ENCODE measurements at regions not wholly inside any gene's neighbourhood (a gene's known extent, or its start where the extent isn't known, plus 50 kb on each side); places are given as distances from the start of the nearest gene placed in this dataset.
"Not testable (repeated sequence)": the region's sequence is repeated elsewhere in the genome, so short reads cannot be mapped to it uniquely, and the experiment has no call there.

- DNase-seq: no peak
Measured at GRCh38 chr2:176574484-176575236, 305.4 kb downstream of the MTX2 start.

- no peak for DNase-seq
Measured at GRCh38 chr2:176575237-176575744, 306.0 kb downstream of the MTX2 start.

- DNase-seq: no peak
Measured at GRCh38 chr2:176577054-176577453, 307.8 kb downstream of the MTX2 start.

DNA sequence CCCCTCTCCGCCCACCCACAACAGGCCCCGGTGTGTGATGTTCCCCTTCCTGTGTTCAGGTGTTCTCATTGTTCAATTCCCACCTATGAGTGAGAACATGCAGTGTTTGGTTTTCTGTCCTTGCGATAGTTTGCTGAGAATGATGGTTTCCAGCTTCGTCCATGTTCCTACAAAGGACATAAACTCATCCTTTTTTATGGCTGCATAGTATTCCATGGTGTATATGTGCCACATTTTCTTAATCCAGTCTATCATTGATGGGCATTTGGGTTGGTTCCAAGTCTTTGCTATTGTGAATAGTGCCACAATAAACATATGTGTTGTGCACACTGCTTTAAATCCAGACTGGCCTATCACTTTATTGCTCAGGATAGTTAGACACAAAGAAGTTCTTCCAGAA is 309.1 kb downstream of the MTX2 start:
- DNase-seq: not testable (repeated sequence)

DNA sequence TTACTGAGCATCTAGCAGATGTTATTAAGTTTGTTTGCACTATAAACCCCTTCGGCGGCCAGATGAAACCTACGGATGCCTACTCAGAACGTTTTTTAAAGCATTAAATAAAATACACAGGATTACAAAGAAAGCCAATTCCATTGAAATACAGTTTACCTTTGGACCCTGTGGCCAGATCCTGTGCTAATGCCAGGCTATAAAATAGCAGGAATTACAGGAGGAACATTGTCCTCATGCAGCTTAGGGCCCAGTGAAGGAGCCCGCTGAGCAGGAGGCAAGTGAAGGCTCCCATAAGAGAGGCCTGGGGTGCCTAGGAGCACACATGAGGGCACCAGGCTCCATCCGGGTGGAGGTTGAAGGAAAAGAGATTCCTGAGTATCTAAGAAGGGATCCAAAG is 310.4 kb downstream of the MTX2 start:
- DNase-seq: no peak

- DNase-seq: no peak
Measured at GRCh38 chr2:176581557-176582165, 312.4 kb downstream of the MTX2 start.

- no peak for DNase-seq
Measured at GRCh38 chr2:176582176-176582575, 312.9 kb downstream of the MTX2 start.

GRCh38 chr2:176582990-176583481 is 313.8 kb downstream of the MTX2 start:
- DNase-seq: no peak

DNA sequence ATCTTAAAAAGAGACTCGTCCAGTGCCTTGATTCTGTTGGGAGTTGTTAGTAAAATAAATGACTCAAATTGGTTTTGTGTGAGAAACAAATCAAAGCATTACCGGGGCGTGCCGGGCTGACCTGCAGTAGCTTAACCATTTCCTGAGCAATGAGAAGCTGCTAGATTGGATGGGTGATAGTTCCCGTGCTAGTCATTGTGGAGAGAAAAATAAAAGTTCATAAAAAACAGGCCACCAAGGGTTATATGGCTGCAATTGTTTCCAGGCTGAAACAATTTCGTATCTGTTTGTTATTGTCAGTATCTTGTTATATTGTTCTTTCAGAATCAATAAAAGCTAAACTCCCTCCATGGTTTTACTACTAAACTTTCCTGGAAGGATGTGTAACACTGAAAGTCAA is 314.4 kb downstream of the MTX2 start:
- no peak for DNase-seq

- no peak for DNase-seq
Measured at GRCh38 chr2:176584333-176584732, 315.1 kb downstream of the MTX2 start.

- no peak for DNase-seq
Measured at GRCh38 chr2:176585291-176585690, 316.0 kb downstream of the MTX2 start.

- DNase-seq: no peak
Measured at GRCh38 chr2:176585791-176586190, 316.5 kb downstream of the MTX2 start.

DNA sequence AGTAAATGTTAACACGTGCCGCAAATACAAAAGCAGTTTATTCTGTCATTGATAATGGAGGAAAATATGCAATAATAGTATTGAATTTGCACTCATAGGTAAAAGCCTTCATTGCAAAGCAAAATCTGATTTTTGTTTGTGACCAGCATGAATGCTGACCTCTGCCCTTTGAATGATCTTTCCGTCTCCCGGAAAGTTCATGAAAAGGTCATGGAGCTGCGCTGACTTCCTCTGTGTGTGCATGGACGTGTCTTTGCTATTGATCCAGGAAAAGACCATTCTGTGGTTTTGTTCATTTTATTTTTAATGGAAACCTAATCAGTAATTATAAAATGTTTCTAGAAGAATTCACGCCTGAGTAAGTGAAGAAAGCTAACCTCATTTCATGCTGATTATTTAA is 320.0 kb downstream of the MTX2 start:
- DNase-seq: no peak

DNA sequence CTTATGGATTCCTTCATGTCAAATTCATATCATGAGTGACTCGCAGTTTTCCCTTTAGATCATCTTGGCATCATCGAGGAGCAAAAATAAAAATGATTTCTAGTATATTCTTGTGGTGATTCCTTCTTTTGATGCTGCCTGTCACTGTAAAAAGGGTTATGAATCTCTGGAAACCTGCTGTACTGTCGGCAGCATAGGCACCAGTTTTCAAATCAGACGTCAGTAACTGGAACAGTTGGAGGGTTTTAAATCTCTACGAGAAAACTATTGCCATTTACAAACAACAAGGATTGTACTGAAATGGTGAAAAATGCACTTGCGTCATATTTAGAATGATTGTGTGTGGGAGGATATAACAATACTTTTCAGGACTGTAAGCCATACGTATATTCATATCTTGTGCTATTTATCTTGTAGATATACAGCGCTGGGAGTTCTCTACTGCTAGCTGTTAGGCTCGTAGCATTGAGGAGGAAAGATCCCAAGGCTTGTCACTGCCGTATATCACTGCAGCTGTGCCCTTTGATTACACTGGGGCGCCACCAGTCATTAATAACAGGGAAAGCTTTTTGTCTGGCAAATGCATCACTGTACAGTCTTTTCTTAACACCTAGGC is 320.7 kb downstream of the MTX2 start:
- no peak for DNase-seq

DNA sequence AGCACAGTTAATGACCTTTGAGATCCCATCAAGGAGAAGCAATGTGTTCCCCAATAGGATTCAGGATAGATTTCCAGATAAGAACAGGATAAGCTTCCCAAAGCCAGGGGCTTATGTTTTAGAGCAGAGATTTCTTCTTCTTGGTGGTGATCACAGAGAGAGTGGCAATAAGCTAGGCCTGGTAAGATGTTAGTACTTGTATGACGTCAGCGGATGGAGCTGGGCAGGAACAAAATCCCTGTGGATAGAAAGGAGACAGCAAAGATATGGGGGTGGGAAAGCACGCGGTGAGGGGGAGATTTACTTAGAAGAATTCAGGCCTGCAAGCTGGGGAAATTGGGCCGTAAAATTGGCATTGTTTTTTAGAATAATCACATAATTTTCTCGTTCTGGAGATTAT is 323.0 kb downstream of the MTX2 start:
- no peak for DNase-seq

DNA sequence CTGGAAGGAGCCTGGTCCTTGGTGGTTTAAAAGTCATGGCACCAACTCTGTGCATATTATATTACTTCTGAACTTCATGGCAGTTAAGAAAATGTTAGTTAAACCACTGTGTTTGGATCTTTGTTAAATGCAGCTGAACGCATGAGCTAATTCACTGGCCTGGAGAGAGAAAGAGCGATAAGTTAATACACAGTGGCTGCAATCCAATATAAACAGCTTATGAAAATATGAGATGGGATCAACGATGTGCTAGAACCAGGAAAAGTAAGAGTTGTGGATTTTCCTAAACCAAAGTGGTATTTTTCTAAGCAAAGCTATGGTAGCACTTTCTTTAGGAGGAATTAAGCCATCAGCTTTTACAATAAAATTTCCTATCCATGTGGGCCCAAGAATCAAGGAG is 326.7 kb downstream of the MTX2 start:
- no peak for DNase-seq

- no peak for DNase-seq
Measured at GRCh38 chr2:176597916-176598315, 328.7 kb downstream of the MTX2 start.

- no peak for DNase-seq
Measured at GRCh38 chr2:176598351-176598750, 329.1 kb downstream of the MTX2 start.

DNA sequence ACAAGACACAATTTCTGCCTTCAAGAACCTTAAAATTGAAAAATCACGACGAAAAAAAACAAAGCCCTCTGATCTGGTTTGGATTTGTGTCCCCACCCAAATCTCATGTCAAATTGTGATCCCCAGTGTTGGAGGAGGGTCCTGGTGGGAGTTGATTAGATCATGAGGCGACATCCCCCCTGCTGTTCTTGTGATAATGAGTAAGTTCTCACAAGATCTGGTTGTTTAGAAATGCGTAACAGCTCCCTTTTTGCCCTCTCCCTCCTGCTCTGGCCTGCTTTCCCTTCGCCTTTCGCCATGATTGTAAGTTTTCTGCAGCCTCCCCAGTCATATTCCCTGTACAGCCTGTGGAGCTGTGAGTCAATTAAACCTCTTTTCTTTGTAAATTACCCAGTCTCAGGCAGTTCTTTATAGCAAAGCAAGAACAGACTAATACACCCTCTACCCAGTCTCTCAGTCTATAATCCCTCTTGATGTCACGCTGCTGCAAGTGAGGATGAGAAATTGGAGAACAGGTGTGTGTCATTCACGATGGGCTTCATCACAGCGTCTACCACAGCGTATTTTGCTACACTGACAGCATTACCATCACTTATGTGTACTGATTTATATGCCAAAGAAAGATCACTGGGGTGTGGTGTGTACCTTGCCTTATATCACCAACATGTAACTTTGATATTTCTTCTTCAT is 330.7 kb downstream of the MTX2 start:
- DNase-seq: no peak

DNA sequence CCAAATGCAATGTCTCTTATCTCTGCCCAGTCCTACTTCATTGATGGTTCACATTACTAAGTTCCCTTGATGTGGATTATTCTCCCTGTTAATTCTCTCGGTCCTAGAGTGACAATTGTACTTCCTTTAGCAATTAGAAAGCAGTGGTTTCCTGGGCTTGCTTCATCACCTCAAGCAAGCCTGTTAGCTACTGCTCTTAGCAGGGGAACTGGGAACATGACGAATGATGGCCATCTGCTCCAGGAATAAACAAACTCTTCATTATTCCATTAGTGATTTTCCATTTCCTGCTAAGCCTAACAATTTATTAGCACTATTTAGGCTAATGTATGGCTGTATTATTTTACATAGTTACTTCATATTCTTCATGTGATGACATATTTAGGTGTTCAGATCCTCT is 331.8 kb downstream of the MTX2 start:
- no peak for DNase-seq

- DNase-seq: no peak
Measured at GRCh38 chr2:176612036-176612435, 342.8 kb downstream of the MTX2 start.

DNA sequence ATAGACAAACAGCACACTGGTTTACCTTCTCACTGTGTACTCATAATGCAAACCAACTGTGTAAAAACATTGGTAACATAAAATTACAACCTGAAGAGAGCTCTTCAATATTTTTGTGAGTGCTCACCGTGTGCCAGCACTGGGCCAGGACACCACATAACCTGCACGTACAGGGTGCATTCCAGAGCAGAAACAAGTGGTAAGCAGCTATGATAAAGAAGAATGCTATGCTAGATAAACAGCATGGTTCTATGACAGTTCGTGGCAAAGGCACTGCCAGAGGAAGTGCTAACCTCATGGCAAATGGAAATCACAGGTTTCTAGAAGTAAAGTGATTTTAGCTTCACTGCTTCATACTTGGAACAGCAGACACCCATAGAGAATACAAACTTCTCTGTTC is 343.5 kb downstream of the MTX2 start:
- DNase-seq: no peak

DNA sequence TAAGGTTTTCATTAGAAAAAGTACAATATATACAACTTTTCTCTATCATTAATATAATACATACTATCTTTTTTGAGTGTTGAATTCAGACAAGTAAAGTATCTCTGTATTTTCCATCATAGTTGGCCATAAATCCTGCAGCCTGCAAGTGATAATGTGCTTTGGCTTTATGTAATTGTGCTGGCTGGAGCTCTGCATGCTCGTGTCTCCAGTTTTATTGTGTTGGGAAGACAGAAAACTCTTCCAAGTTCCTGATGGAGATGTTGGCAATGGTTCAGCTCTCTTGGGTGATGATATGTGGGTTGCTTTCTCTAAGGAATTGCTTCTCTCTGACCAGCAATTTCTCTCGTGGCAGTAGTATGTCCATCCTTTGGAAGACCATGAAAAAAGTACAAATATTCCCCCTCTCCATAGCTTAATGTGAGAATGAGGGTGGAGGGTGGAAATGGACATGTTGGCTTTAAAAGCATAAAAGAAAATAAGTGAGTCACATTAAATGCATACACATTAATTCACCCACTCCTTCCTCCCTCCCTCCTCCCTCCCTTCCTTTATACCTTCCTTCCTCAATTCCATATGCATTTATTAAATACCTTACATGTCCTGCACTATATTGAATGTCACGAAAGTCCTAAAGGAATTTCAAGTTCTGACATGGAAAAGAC is 344.2 kb downstream of the MTX2 start:
- DNase-seq: no peak
